ENCODE measurements at regions not wholly inside any gene's neighbourhood (a gene's known extent, or its start where the extent isn't known, plus 50 kb on each side); places are given as distances from the start of the nearest gene placed in this dataset.

DNA sequence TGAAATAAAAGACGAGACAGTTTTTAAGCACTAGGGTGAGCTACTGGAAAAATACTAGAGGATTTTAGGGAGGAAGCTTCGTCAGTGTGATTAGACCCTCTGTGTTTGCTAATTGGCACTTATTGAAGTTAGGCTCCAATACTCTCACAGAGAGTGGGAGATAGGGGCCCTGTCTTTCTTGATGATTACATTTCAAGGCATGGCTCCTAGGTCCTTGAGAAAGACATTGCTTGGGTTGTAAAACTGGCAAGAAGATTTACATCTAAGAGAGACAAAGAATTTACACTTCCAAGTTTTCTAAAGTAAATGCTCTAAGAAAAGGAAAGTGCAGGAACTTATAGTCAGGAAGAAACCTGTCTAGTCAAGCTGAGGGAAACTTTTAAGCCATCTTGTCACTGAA, 183.2 kb downstream of the C12orf50 start:
- no peak for FAIRE-seq

DNA sequence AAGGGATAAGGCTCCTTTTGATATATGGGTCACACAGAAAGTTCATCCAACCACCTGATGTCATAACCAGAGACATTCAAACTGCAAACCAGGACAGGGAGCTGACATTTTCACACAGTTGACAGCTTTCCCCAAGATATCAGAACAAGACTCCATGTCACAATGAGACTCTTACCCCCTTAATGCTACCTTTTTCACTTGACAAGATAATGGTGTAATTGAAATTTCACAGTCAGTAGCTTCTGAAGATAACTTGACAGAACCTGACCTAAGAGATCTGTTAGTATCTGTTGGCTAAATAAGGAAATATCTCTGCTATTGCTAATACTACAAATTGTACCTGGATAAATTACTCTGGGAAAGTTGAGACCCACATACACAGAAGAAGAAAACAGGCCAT, 187.3 kb downstream of the C12orf50 start:
- FAIRE-seq = no peak
- DNase-seq (ENCODE audit: insufficient read length, low spot score) = no peak

More for the DNA sequence above, 183.2 kb downstream of the C12orf50 start:
- DNase-seq (ENCODE audit: insufficient read length, low spot score) = no peak

DNA sequence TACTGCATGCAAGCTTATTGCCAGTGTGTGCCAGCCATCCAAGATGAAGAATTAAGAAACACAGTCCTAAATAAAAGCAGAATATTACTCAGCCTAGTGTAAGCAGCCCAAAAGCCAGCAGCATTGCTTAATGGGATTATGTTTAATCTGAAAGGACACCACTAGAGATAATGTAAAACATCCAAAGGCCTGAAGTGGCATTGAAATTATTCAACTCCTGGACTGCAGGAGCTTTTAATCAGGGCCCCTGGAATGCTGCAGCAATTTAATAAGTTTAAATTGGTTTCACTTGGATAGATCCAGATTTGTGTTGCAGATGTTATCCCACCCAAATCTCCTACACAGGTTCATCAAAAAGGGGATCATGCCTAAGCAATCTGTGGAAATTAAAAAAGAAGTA, 193.0 kb downstream of the C12orf50 start:
- FAIRE-seq = no peak
- no peak for DNase-seq (ENCODE audit: insufficient read length, low spot score)

DNA sequence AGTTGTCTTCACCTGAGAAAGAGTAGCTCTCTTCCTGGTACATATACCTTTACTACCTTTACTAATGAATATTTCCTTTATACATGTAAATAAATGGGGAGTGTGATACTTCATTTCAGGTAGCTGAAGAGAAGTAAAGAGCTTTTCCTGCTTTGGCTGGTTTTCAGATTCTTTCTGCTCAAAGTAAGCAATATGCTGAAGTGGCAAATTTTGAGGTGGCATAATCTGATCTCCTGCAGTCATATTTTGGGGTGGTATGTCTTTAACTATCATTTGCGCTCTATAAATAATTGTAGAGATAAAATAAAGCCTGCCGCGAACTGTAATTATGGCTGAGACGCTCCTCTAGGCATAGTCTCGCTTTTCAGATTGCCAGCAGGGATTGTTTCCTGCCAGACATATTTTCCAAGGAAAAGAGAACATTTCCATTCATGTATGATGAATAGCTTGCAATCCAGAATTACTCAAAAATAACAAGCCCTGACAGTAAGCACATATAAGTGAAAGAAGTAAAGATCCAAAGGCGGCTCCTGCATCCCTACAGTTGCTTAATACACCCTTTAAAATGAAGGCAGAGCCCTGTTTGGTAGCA, 200.7 kb downstream of the C12orf50 start:
- DNase-seq (ENCODE audit: insufficient read length, low spot score) (no peak), FAIRE-seq (no peak)

DNA sequence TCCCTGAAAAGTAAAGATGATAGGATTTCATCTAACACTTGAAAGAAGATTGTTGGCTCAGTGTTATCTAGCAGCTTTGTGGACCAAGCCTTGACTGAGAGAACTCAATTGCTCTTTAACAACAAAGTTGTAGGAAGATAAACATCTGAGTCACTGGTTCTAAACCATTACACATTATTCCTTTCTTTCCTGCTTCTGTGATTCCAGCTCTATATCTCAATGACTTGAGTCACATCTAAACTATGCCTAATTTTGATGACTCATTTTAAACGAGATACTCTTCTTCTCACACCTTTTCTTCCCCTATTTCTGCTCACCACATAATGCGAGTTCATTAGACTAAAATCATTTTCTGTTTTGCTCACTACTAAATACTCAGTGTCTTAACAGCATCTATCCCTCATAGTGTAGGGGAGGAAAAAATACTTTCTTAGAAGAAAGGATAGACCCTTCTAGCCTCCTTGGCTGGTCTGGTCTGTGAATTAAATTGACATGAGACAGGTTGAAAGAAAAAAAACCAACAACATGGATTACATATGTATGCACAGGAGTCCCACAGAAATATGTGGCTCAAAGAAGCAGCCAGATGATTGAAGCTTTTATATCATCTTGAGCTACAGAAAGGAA, 201.4 kb downstream of the C12orf50 start:
- DNase-seq (ENCODE audit: insufficient read length, low spot score) (no peak), FAIRE-seq (no peak)

DNA sequence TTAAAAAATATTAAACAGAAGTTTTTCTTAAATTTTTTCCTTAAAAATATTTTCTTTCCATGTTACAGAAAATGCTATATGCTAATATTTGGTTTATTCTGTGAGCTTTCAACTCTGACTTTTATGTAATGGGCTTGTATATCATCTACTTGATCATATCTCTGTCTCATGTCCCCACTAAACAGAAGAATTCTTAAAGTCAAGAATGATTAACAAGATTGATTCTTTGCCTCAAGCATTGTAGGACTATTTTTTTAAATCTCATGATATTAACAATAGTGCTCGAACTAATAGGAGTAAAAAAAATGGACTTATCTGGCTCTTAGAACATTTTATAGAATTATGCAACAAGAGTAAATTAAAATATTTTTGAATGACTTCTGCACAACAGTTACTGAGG, 206.3 kb downstream of the C12orf50 start:
- DNase-seq (ENCODE audit: insufficient read length, low spot score) = no peak
- no peak for FAIRE-seq

DNA sequence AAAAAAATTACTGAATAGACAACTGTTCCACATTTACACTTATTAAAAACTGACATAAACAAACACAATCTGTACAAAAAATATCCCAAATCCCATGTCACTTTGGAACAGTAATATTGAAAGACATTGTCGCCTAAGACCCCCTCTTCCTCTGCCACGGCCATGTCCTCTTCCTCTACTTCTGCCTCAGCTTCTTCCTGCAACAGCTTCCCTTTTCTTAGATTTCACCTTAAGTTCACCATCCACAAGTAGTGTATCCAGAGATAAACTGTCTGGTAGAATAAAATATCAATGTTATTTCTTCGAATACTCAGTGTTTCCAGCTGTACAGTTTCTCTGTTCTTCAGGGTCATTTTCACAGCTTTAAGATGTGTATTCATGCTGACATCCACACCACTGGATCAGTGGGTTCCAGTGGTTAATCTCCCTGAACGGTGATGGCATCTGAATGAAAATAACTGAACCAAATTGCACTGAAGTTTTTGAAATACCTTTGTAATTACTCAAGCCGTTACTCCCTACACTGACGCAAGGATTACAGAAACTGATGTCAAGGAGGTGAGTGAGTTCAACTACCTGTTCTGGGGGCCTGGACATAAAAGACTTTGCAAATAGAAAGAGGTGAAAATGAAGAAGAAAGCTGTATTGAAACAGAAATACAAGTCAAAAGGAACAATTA, 208.5 kb downstream of the C12orf50 start:
- no peak for FAIRE-seq
- no peak for DNase-seq (ENCODE audit: insufficient read length, low spot score)

DNA sequence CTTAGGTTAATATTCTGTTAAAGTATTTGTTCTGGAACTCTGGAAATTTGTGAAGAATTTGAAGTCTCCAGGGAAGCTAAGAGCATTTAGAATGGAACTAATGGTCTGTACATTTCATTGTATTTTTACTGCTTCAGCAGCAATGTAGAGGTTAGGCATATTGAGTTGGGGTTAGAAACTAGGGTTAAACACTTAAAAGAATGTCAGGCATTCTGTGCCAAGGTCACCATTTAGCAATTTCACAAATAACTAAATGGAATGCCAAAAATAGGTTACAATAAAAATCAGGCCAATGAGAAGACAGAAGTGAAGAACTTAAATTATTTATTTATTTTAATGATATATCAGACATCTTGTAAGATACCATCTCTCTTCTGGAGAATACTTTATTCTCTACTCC, 210.8 kb downstream of the C12orf50 start:
- FAIRE-seq (no peak), DNase-seq (ENCODE audit: insufficient read length, low spot score) (no peak)

DNA sequence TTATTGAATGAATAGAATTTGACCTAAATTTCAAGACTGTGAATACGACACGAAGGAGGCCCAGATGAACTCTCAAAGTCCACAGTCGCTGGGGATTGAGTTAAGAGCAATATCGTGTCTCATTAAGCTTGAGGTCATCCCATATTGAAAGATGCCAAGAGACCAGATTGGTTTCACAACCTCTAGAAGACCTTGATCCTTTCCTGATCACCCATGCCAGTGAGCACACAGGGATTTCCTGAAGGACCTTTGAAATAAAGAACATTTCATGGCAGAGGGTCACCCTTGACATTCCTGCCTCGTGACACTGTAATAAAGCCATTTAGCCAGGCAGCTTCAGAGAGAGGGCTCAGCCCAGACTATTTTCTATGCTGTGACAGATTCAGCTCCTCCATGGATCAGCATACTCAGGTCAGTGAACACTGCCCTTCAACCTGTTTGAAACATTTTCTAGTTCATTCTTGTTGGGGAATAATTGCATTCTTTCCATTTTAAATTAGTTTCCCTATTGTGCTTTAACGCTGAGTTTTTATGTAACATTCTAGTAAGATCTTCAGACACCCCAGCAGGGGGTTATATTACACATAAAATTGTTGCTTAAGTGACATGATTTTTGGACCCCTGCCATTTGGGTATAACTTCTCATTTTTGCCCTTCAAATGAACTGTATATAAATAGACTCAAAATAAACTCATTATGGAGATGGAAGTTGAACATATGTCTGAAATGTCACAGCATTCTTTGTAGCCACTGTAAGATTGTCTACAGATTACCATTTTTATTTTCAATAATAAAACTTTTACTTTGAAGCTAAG, 213.2 kb downstream of the C12orf50 start:
- no peak for DNase-seq (ENCODE audit: insufficient read length, low spot score)
- no peak for FAIRE-seq

DNA sequence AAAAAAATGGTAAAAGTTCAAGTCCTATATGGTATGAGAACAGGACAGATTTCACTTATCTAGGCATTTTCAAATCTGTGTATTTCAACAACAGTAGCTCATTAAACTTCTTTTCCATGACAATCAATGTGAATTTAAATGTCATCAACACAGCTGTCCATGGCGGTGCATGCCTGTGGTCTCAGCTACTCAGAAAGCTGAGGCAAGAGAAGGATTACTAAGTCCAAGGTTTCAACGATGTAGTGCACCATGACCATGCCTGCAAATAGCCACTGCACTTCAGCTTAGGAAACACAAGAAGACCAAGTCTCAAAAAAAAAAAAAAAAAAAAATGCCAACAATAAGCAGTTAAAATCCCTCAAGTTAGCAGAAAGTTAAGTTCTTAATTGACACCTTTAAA, 214.6 kb downstream of the C12orf50 start:
- no peak for FAIRE-seq
- DNase-seq (ENCODE audit: insufficient read length, low spot score) = no peak

DNA sequence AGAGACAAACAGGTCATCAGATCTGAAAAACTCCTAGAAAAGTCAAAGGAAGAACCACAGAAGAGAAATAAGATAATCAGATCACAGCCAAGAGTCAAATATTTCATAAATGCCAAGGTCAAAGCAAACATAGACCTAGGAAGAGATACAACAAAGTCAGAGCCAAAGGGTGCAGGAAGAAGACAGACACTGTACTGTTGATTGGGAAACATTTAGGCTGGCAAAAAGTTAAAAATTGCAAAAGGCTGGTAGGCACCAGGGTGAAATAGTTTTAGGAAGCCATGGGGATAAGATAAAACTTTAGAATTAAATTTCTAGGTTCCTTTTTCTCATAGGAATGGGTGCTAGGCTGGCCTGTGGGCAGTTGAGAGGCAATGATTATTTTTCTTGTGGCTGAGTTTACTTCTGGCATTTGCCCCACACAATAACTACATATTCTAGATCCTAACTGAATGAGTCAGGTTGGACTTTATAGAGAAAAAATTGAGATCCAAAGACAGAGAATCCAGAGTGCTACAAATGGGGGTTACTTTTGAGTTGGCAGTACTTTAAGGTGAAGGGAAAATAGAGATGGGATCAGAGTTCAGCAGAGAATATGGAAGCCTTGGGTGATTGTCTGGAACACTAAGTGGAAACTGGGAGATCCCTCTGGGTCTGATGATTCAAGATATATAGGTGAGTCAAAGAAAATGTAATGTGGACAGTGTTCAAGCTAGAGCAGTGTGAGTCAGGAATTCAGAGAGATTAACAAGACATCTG, 215.5 kb downstream of the C12orf50 start:
- FAIRE-seq (no peak), DNase-seq (ENCODE audit: insufficient read length, low spot score) (no peak)

DNA sequence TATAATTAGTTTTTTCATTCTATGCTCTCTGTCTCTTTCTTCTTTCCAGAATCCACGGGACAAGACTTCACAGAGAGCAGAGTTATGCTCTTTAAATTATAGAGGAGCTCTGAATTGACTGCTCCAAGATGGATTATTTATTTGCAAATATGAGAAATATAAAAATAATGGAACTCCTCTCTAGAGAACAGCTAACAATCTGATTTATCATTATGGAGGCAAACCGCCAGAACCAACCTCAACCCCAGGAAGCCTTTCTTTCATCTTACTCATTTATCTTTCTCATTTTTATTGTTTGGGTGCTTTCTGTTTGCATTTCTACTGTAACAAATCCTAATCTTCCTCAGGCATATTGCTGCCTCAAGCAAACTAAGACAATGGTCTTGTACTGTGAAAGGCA, 216.5 kb downstream of the C12orf50 start:
- FAIRE-seq = no peak
- no peak for DNase-seq (ENCODE audit: insufficient read length, low spot score)

DNA sequence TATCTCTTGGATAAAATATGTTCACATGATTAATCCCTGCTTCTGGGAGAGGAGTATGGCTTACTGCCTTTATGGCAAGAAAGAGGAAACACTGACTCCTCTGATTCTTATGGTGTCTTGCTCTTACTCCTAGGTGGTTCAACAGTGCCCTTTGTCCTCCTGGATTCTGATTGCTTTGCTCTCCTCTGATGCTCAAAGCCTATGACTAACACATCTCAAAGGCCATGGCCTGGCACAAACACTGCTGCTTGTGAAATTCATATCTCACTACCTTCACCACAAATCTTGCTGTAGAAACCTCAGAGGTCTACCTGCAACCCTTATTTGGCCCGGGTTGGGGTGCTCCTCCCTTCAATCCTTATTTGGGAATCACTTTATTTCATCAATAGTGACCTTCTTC, 217.2 kb downstream of the C12orf50 start:
- FAIRE-seq (no peak), DNase-seq (ENCODE audit: insufficient read length, low spot score) (no peak)

DNA sequence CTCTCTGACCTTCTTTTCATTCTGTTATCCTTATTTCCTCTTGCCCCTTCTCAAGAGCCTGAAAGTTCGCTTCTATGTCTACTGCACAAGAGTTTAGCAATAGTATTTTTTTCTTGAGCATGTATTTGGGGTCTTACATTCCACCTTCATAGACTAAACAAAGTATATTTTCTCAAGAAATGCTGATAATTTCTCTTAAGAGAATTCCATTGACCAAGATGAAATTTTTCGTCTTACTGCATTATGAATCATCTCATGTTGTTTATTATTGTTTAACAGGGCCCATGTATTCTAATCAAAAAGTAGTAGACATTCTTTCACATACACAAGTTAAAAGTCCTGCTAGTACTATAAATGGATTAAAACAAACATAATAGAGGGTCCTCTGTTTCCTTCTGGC, 219.3 kb downstream of the C12orf50 start:
- FAIRE-seq (no peak), DNase-seq (ENCODE audit: insufficient read length, low spot score) (no peak)

DNA sequence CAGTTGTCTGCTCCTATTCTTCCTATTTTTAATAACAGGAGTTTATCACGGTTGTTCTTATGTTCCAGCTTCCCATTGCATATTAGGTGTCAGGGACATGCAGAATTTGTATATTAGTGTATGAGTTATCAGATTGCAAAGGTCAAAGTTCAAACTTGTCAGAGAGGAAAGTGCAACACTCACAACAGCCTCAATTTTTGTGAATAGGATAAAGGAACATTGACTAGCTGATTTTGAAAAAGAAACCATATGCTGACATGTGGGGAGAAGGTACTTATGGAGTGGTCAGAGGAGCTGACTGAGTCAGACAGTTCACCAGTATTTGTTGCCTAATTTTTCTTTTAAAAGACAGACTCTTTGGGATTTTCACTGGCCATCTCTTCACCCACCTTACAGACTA, 222.1 kb downstream of the C12orf50 start:
- FAIRE-seq (no peak), DNase-seq (ENCODE audit: insufficient read length, low spot score) (no peak)

DNA sequence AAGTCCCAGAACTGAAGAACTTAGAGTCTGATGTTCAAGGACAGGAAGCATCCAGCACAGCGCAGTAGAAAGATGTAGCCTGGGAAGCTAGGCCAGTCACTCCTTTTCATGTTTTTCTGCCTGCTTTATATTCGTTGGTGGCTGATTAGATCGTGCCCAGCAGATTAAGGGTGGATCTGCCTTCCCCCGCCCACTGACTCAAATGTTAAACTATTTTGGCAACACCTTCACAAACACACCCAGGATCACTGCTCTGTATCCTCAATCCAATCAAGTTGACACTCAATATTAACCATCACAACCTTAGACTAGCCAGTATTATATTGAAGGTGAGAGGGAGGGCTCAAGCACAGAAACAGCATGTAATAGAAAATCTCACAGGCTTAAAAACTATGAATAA, 222.9 kb downstream of the C12orf50 start:
- DNase-seq (ENCODE audit: insufficient read length, low spot score) = no peak
- no peak for FAIRE-seq

DNA sequence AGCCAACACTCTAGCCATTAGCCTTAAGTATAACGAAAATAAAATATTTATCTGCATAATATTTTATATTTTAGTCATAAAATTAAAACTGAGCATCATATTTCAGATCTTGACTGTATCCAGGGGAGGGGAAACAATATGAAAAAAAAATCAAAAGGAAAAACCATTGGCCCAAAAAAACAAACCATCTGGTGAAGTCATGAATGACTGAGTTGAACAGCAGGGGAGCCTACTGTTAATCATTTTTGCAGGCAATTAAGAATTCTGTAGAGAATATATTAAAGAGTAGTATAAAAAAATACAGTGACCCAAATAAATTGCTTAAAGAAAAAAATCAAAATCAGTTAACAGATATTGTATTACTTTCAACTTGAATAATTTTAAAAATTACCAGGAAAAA, 224.8 kb downstream of the C12orf50 start:
- DNase-seq (ENCODE audit: insufficient read length, low spot score) (no peak), FAIRE-seq (no peak)

DNA sequence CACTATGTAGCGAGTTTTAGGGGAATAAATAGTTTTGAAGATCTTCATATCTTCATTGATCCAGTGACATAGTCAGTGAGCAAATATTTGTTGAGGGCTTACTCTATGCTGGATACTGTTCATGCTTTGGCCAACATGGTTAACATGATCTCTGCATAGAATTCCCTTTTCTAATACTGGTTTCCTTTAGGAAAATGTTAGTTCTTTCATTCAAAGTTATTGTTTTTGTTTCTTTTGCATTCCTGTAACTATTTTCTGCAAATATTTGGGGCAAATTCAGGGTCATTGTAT, 226.5 kb downstream of the C12orf50 start:
- FAIRE-seq (no peak), DNase-seq (ENCODE audit: insufficient read length, low spot score) (no peak)

DNA sequence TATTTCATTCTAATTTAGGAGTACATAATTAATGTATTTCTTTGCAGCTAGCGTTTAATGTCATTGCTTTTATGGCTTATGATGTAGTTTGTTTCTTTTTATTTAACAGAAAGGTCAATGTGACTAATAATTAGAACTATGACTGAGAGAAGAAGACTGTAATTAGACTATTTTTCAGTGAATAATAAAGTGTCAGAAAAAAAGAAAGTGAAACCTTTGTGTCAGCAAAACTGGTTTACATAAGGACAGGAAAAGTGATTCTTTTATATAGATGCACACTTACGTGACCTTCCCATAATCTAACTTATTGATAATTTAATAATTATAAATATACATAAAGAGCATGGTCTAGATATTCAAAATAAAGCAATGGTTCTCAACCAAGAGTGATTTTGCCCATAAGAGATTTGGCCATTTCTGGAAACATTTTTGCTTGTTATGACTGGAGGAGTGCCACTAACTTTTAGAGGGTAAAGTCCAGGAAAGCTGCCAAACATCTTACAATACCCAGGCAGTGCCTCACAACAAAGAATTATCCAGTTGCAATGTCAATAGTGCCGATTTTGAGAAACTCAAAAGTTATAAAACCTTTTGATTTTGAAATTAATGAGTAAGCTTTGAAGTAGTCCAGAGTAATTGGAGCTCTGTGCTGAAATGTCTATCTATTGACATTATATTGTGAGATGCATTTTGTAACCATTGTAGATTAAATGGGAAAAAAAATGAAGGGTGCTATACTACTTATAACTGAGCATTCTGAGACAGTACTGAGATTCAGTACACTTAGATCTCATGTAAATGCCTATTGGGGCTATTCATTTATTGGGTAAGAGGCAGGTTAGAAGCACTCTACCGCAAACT, 227.1 kb downstream of the C12orf50 start:
- DNase-seq (ENCODE audit: insufficient read length, low spot score) (no peak), FAIRE-seq (no peak)

DNA sequence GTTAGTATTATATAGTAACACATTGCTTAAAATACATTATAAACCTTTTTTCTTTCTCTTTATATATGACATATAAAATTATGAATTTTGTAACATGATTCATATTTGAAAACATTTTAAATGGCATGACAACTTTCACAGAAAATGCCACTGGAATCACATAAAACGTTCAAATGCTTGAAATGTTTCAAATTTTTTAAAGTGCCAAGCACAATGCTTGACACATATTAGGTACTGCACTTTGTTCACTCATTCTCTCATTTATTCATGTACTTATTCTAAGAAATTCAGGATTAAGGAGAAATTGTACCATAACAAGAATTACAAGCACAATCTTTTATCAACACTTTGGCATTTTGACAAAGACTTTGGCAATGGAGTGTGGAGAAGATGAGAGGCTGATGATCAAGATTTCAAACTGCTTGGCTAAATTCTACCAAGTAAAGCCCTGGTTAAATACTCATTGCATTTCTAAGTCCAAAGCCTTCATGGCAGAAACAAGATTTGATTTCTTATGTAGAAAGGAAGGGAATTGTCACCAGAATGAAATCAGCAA, 232.2 kb downstream of the C12orf50 start:
- FAIRE-seq (no peak), DNase-seq (ENCODE audit: insufficient read length, low spot score) (no peak)

Measured in GM19239 (cell line).